ENCODE measurements at regions not wholly inside any gene's neighbourhood (a gene's known extent, or its start where the extent isn't known, plus 50 kb on each side); places are given as distances from the start of the nearest gene placed in this dataset.

DNA sequence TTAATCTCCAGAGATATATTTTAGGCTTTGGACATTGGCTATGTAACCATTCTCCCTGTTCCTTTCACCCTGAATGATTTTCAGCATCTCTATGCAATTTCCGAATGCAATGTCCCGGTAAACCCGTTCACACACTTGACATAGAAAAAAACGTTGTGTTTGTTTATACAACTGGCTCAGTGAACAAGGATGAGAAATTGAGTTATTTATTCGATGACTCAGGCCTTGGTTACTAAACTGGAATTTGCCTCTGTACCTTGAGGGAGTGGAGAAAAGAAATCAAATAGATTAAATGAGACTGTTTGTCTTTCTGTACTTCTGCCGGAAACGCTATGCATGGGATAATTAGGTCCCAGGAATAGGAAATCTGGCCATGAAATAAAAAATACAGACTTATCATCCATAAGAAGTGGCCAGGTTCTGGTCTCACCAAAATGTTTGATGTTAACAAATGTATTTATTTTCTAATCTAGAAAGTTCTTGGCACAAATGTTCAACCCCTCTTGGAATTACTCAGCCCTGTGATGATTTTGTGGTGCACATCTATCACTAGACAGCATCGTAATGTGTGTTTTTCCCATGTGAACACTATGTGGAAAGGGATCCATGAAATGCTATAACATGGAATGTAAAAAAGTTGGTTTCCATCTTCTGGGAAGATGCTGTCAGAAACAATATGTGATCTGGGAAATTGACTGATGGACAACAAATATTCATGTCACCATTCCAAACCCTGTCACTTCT lies 253.9 kb downstream of the DUSP10 start:
- no peak overlapping the region for H2AFZ ChIP-seq (ENCODE audit: control insufficient read depth, low read depth, low read length)
- H4K20me1 ChIP-seq (ENCODE audit: control insufficient read depth, insufficient read depth): no peaks in the 10 kb centered on the region
- DNase-seq (ENCODE audit: low read depth, low spot score): no peak
- RAD21 ChIA-PET (ENCODE audit: unreplicated experiment): no interaction called here
- no peak overlapping the region for H3K9ac ChIP-seq (ENCODE audit: control insufficient read depth, insufficient read depth, low read length)
- BruUV-seq (replicated peaks): no TSS peak
- CTCF ChIA-PET: no interaction called here
- H3K27ac ChIP-seq (ENCODE audit: control insufficient read depth, insufficient read depth): no peak overlapping the region
- H3K4me2 ChIP-seq (ENCODE audit: control insufficient read depth, insufficient read depth): no peak overlapping the region
- TF ChIP-seq ZZZ3 (IDR thresholded peaks at IDR 0.05; ENCODE audit: control insufficient read depth, insufficient read length, low read depth): no peak
- TF ChIP-seq ZNF217 (IDR thresholded peaks at IDR 0.05): no peak
- no peak for TF ChIP-seq POLR2AphosphoS5 (IDR thresholded peaks at IDR 0.05; ENCODE audit: low read length)
- no peak for TF ChIP-seq CBX3 (IDR thresholded peaks at IDR 0.05; ENCODE audit: borderline replicate concordance, low read depth)
- TF ChIP-seq NRF1 (conservative IDR thresholded peaks at IDR 0.05; ENCODE audit: low read depth, low read length): no peak
- TF ChIP-seq POLR2A (IDR thresholded peaks at IDR 0.05; ENCODE audit: low read depth, low read length): no peak
- no peak for TF ChIP-seq BACH1 (IDR thresholded peaks at IDR 0.05; ENCODE audit: borderline replicate concordance)
- TF ChIP-seq STAT1 (conservative IDR thresholded peaks at IDR 0.05): no peak
- no peak overlapping the region for H3K4me3 ChIP-seq
- in situ Hi-C loops (cut with MboI): no loop called here
- H3K4me1 ChIP-seq (ENCODE audit: control insufficient read depth, insufficient read depth, low read length): no peaks in the 10 kb centered on the region
- SMC1A ChIA-PET (ENCODE audit: uncharacterized antibody, unreplicated experiment): interaction anchor here (1.1 kb wide), 1 partner anchor 10 kb away, joined by 3 read pairs; no protein-coding TSS in a partner anchor
- intact Hi-C loops (cut with micrococcal nuclease; ENCODE audit: unreplicated experiment): loop anchor here (10.0 kb wide), 1 partner anchor 217 kb away; no protein-coding TSS in a partner anchor
- H3K27me3 ChIP-seq (replicated peaks in 1 of 2; ENCODE audit: control insufficient read depth in 2 of 2, insufficient read depth in 2 of 2, low read length in 1 of 2): no peaks in the 10 kb centered on the region
- H3K9me3 ChIP-seq (replicated peaks; ENCODE audit: control insufficient read depth, insufficient read depth, low read length): no peaks in the 10 kb centered on the region
- no peak for FAIRE-seq
- no peak for ATAC-seq
- no peaks in the 10 kb centered on the region for H3K36me3 ChIP-seq (ENCODE audit: control insufficient read depth in 2 of 2, insufficient read depth in 2 of 2, low read length in 1 of 2)
- WGBS (ENCODE audit: insufficient coverage, insufficient replicate concordance, low lambda C conversion rate, missing lambda C conversion rate): 53% methylated on average over 8 of the region's 8 CpGs
- H3K79me2 ChIP-seq (ENCODE audit: control insufficient read depth, insufficient read depth, low read length): no peaks in the 10 kb centered on the region
- POLR2A ChIA-PET: no interaction called here

DNA sequence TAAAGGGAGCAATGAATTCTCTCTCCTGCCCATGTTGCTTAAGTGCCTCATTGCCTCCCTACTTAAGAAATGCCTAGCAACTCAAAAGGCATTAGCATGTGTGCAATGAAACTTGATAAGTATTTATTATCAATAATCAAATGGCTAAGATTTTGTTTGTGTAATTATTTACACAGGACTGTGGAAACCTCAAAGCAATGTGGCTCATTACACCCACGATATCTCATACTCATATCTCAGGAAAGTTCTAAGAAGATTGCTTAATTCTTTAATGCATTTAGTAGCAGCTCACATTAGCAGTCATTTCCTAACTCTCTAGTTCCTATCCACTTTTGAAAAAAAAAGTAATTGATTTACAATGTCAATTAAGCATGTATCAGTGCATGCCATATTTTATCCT lies 253.3 kb downstream of the DUSP10 start:
- CTCF ChIA-PET: no interaction called here
- H4K20me1 ChIP-seq (ENCODE audit: control insufficient read depth, insufficient read depth): no peaks in the 10 kb centered on the region
- in situ Hi-C loops (cut with MboI): no loop called here
- no peaks in the 10 kb centered on the region for H3K79me2 ChIP-seq (ENCODE audit: control insufficient read depth, insufficient read depth, low read length)
- H3K4me3 ChIP-seq: no peak overlapping the region
- H3K27ac ChIP-seq (ENCODE audit: control insufficient read depth, insufficient read depth): no peak overlapping the region
- no peaks in the 10 kb centered on the region for H3K27me3 ChIP-seq (replicated peaks in 1 of 2; ENCODE audit: control insufficient read depth in 2 of 2, insufficient read depth in 2 of 2, low read length in 1 of 2)
- no TSS peak for BruUV-seq (replicated peaks)
- ATAC-seq (no peak), FAIRE-seq (no peak), DNase-seq (ENCODE audit: low read depth, low spot score) (no peak)
- H3K36me3 ChIP-seq (ENCODE audit: control insufficient read depth in 2 of 2, insufficient read depth in 2 of 2, low read length in 1 of 2): no peaks in the 10 kb centered on the region
- intact Hi-C loops (cut with micrococcal nuclease; ENCODE audit: unreplicated experiment): loop anchor here (10.0 kb wide), 1 partner anchor 216 kb away; no protein-coding TSS in a partner anchor
- H3K4me2 ChIP-seq (ENCODE audit: control insufficient read depth, insufficient read depth): no peak overlapping the region
- TF ChIP-seq, protein P1, sequence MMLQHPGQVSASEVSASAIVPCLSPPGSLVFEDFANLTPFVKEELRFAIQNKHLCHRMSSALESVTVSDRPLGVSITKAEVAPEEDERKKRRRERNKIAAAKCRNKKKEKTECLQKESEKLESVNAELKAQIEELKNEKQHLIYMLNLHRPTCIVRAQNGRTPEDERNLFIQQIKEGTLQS (IDR thresholded peaks at IDR 0.05; ENCODE audit: borderline replicate concordance, extremely low read depth, low read depth, low read length): no peak
- TF ChIP-seq BCL11A (IDR thresholded peaks at IDR 0.05; ENCODE audit: low read depth, low read length) (no peak), CHD1 (IDR thresholded peaks at IDR 0.05; ENCODE audit: low read depth, low read length) (no peak)
- H2AFZ ChIP-seq (ENCODE audit: control insufficient read depth, low read depth, low read length): no peak overlapping the region
- POLR2A ChIA-PET: no interaction called here
- RAD21 ChIA-PET (ENCODE audit: unreplicated experiment): no interaction called here
- SMC1A ChIA-PET (ENCODE audit: uncharacterized antibody, unreplicated experiment): no interaction called here
- 29% methylated on average over 1 of the region's 1 CpG for WGBS (ENCODE audit: insufficient coverage, insufficient replicate concordance, low lambda C conversion rate, missing lambda C conversion rate)
- no peaks in the 10 kb centered on the region for H3K4me1 ChIP-seq (ENCODE audit: control insufficient read depth, insufficient read depth, low read length)
- no peak overlapping the region for H3K9ac ChIP-seq (ENCODE audit: control insufficient read depth, insufficient read depth, low read length)
- H3K9me3 ChIP-seq (replicated peaks; ENCODE audit: control insufficient read depth, insufficient read depth, low read length): no peaks in the 10 kb centered on the region
